Muscle layer of duodenum (tissue), 2 donors: ENCODE measurements at regions not wholly inside any gene's neighbourhood (a gene's known extent, or its start where the extent isn't known, plus 50 kb on each side); places are given as distances from the start of the nearest gene placed in this dataset.

Experiments used
- H3K27ac ChIP-seq: one replicate; pipeline ENCODE4 v1.7.0; 2013; ENCODE audit warnings: mild to moderate bottlenecking, low read length
- H3K27me3 ChIP-seq: one replicate; pipeline ENCODE4 v1.7.0; 2013; ENCODE audit warnings: low read depth, mild to moderate bottlenecking, control low read depth, low read length
- H3K36me3 ChIP-seq, 2 donors: one replicate each; pipeline ENCODE4 v1.7.0; 2013; ENCODE audit warnings: low read length in 2 of 2, control low read depth in 1 of 2, mild to moderate bottlenecking in 1 of 2; ENCODE audit not compliant: insufficient read depth in 2 of 2, control insufficient read depth in 1 of 2
- H3K4me1 ChIP-seq, 2 donors: one replicate each; pipeline ENCODE4 v1.7.0; 2013; ENCODE audit warnings: low read length in 2 of 2, mild to moderate bottlenecking in 2 of 2, control low read depth in 1 of 2, moderate library complexity in 1 of 2; ENCODE audit not compliant: insufficient read depth in 2 of 2, control insufficient read depth in 1 of 2
- H3K4me3 ChIP-seq, 2 donors: one replicate each; pipeline ENCODE4 v1.7.0; 2013; ENCODE audit warnings: low read length in 2 of 2, low read depth in 1 of 2, mild to moderate bottlenecking in 1 of 2
- H3K9me3 ChIP-seq, 2 donors: one replicate each; pipeline ENCODE4 v1.7.0; 2013; ENCODE audit warnings: low read length in 2 of 2, control low read depth in 1 of 2, mild to moderate bottlenecking in 1 of 2; ENCODE audit not compliant: control insufficient read depth in 1 of 2
- donor health status: healthy.

DNA sequence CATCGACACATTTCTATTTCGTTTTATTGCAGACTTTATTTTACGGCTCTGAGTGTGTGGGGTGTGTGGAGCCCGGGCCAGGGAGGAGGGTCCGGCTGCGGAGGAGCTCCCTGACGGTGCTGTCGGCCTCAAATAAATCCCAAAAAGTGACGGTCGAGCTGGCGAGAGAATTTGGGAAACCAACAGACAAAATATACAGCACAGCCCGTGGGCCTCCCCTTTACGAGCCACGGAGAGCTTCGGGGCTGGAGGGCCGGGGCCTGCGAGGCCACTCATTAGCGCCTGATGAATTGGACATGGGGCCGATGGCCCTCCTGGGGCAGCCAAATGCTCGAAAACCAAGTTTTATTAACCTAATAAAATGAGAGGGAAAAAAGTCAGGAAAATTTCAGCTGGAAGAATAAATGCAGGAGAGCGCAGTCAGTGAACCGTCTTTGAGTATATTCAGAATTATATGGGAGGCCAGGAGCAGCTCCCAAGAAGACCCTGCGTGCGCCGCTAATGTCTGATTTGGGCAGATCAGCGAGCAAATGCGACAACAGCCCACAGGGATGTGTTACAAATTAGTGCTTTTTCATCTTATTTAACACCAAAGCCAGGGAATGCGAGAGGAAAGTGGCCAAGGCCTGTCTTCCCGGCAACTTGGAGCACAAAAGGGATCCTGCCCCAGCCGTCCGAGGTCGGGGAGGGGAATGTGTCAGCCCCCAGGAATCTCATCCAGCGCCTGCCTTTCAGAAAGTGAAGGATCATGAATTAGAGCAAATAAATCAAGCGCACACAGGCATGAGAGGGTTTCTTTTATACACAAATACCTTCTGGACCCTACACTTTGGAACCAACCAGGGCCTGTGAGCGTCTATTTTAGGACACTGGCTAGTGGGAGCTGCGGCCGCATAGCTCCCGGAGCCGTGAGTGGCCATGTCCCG lies 249.1 kb downstream of the C16orf95 start:
- Histone ChIP-seq H3K9me3 (no peaks in the 10 kb centered on the region), H3K27me3 (no peaks in the 10 kb centered on the region), H3K36me3 (no peaks in the 10 kb centered on the region), H3K27ac (no peak overlapping the region), H3K4me3 (no peak overlapping the region), H3K4me1 (no peaks in the 10 kb centered on the region)

DNA sequence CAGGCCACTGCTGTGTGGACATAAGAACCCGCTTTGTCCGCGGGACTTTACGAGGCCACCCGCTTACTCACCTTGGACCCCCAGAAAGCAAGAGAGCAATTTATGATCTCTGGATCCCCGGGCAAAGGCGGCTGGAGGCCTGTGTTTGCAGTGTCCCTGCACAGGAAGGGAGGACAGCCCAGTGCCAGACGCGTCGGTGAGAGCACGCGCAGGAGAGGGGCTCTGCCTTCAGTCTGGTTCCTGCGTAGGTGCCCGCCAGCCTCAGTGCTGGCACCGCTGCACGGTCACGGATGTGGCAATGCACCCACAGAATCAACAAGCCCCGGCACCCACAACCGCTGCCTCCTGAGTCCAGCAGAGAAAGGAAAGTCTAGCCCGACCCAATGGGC lies 248.4 kb downstream of the C16orf95 start:
- Histone ChIP-seq H3K4me1 (no peaks in the 10 kb centered on the region), H3K27me3 (no peaks in the 10 kb centered on the region), H3K9me3 (no peaks in the 10 kb centered on the region), H3K27ac (no peak overlapping the region), H3K36me3 (no peaks in the 10 kb centered on the region), H3K4me3 (no peak overlapping the region)

- Histone ChIP-seq H3K36me3 (no peaks in the 10 kb centered on the region), H3K27me3 (no peaks in the 10 kb centered on the region), H3K9me3 (no peaks in the 10 kb centered on the region)
These were observed 246.5 kb downstream of the C16orf95 start for GRCh38 chr16:87070657-87071056.

DNA sequence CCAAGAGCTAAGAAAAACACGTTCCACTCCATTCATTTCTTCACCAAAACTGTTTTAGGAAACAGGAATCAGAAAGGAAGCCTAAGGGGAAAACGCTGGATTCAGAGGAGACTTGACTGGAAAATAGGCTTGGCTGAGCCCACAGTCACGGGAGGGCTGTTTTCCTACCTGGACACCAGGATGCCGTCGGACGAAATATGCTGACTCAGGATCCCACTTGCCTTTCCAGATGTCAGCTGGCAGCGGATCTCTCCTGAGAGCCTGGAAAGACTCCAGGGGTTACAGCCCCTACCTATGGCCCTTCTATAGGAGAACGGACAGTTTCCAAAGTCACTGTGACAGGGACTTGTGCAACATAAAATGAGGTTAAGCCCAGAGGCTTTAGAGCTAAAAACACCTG lies 245.1 kb downstream of the C16orf95 start:
- no peaks in the 10 kb centered on the region for H3K27me3 ChIP-seq
- no peak overlapping the region for H3K4me3 ChIP-seq
- H3K27ac ChIP-seq, result no peak overlapping the region
- H3K9me3 ChIP-seq, result no peaks in the 10 kb centered on the region
- no peaks in the 10 kb centered on the region for H3K4me1 ChIP-seq
- H3K36me3 ChIP-seq, result no peaks in the 10 kb centered on the region

More at GRCh38 chr16:87070657-87071056, 246.5 kb downstream of the C16orf95 start:
- Histone ChIP-seq H3K4me3 (no peak overlapping the region), H3K4me1 (no peaks in the 10 kb centered on the region), H3K27ac (no peak overlapping the region)

GRCh38 chr16:87074641-87075318 lies 242.4 kb downstream of the C16orf95 start:
- no peak overlapping the region for H3K4me3 ChIP-seq
- no peaks in the 10 kb centered on the region for H3K4me1 ChIP-seq
- H3K27ac ChIP-seq, result no peak overlapping the region
- H3K36me3 ChIP-seq, result no peaks in the 10 kb centered on the region
- H3K27me3 ChIP-seq, result no peaks in the 10 kb centered on the region
- no peaks in the 10 kb centered on the region for H3K9me3 ChIP-seq

DNA sequence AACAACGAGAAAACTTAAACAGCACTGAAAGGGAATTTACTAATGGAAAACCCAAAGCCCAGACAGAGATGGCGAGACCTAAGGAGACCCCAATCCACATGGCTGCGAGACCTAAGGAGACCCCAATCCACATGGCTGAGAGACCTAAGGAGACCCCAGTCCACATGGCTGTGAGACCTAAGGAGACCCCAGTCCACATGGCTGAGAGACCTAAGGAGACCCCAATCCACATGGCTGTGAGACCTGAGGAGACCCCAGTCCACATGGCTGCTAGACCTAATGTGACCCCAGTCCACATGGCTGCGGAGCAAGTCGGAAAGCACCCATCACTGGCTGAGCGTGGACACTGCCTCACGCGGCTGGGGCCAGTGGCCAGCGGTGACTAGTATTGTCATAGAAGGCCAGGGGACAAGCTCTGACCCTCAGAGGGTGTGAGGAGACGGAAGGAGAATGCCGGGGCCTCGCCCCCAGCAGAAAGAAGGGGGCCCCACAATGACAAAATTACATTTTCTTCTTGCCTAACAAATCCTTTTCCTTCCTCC lies 241.8 kb downstream of the C16orf95 start:
- H3K4me1 ChIP-seq, result no peaks in the 10 kb centered on the region
- no peaks in the 10 kb centered on the region for H3K36me3 ChIP-seq
- H3K4me3 ChIP-seq, result no peak overlapping the region
- no peak overlapping the region for H3K27ac ChIP-seq
- H3K27me3 ChIP-seq, result no peaks in the 10 kb centered on the region
- H3K9me3 ChIP-seq, result peaks cover 4 to 5% of the 10 kb centered on the region in 2 donors

GRCh38 chr16:87076331-87076949 lies 240.8 kb downstream of the C16orf95 start:
- Histone ChIP-seq H3K27me3 (no peaks in the 10 kb centered on the region), H3K9me3 (peaks cover 13 to 15% of the 10 kb centered on the region in 2 donors), H3K27ac (no peak overlapping the region), H3K4me1 (no peaks in the 10 kb centered on the region), H3K36me3 (no peaks in the 10 kb centered on the region), H3K4me3 (no peak overlapping the region)

DNA sequence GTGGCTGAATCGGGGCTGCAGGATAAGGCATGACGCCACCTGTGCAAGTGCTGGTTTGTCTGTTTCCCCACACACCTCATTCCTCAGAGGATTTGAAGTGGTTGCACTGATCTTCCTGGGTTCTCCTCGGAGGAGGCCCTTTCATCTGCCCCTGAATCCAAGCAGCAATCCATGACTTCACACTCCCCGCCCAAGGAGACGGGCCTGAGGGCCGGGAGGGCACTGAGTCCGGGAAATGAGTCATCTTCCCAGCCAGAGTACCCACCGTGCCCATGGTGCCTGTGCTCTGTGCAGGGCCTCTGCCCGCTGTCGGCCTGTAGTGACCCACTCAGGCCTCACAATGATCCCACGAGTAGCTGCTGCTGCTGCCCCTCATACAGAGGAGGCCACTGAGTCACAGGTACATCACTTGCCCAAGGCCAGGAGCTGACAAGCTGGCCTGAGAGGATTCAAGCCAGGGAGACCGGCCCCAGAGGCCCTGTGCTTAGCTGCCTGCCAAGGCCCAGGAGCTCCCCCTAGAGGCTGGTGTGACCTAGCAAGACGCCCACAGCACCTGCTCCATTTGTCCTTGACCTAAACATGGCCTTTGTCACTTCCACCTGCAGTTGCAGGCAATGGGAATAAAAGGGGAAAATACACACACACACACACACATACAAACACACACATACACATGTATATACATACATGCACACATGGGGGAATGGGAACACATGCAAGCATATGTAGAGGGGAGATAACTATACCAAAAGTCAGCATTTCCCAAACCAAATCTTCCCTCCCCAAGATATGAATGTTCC lies 240.0 kb downstream of the C16orf95 start:
- Histone ChIP-seq H3K27ac (no peak overlapping the region), H3K27me3 (no peaks in the 10 kb centered on the region)

GRCh38 chr16:87077750-87078127 lies 239.5 kb downstream of the C16orf95 start:
- Histone ChIP-seq H3K9me3 (peaks cover 18 to 24% of the 10 kb centered on the region in 2 donors), H3K36me3 (no peaks in the 10 kb centered on the region), H3K4me3 (no peak overlapping the region), H3K27ac (no peak overlapping the region), H3K27me3 (no peaks in the 10 kb centered on the region), H3K4me1 (no peaks in the 10 kb centered on the region)

More for the DNA sequence above, 240.0 kb downstream of the C16orf95 start:
- no peaks in the 10 kb centered on the region for H3K4me1 ChIP-seq
- H3K36me3 ChIP-seq, result no peaks in the 10 kb centered on the region
- H3K9me3 ChIP-seq, result peaks cover 18 to 20% of the 10 kb centered on the region in 2 donors
- H3K4me3 ChIP-seq, result no peak overlapping the region

DNA sequence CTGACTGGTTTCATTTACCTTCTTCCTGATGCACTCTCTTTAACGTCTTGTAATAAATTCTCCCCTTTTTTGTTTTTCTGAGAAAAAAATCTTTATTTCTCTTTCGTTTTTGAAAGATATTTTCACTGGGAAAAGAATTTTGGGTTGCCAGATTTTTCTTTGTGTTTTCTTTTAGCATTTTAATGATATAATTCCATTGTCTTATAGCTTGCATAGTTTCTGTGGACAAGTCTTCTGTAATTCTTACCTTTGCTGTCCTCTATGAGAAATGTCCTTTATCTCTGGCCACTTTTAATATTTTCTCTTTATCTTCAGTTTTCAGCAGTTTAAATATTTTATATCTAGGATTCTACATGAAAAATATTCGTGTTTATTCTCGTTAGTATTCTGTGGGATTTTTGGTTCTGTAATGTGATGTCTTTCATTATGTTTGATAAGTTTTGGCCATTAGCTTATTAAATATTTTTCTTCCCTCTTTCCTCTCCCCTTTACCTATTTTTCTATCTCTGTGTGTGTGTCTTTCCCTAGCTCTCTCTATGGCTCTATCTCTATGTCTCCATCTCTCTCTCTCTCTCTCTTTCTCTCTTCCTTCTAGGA lies 236.5 kb downstream of the C16orf95 start:
- H3K4me3 ChIP-seq, result no peak overlapping the region
- no peaks in the 10 kb centered on the region for H3K36me3 ChIP-seq
- H3K4me1 ChIP-seq, result no peaks in the 10 kb centered on the region
- H3K27me3 ChIP-seq, result no peaks in the 10 kb centered on the region
- H3K27ac ChIP-seq, result no peak overlapping the region
- peaks cover 18 to 32% of the 10 kb centered on the region in 2 donors for H3K9me3 ChIP-seq
